ENCODE measurements at regions not wholly inside any gene's neighbourhood (a gene's known extent, or its start where the extent isn't known, plus 50 kb on each side); places are given as distances from the start of the nearest gene placed in this dataset.

GRCh38 chr6:149132336-149132735 lies 185.2 kb upstream of the TAB2 start:
- TF ChIP-seq CTCF (IDR thresholded peaks at IDR 0.05) (no peak), EZH2phosphoT487 (IDR thresholded peaks at IDR 0.05) (no peak), EZH2 (IDR thresholded peaks at IDR 0.05) (no peak)
